ENCODE measurements at regions not wholly inside any gene's neighbourhood (a gene's known extent, or its start where the extent isn't known, plus 50 kb on each side); places are given as distances from the start of the nearest gene placed in this dataset.

GRCh38 chr2:103010306-103010705, 248.5 kb downstream of the TMEM182 start:
- TF ChIP-seq CTCF (IDR thresholded peaks at IDR 0.05), result no peak
- TF ChIP-seq POLR2A (IDR thresholded peaks at IDR 0.05), result no peak
